ENCODE measurements at regions not wholly inside any gene's neighbourhood (a gene's known extent, or its start where the extent isn't known, plus 50 kb on each side); places are given as distances from the start of the nearest gene placed in this dataset.
"Not testable (repeated sequence)": the region's sequence is repeated elsewhere in the genome, so short reads cannot be mapped to it uniquely, and the experiment has no call there.

DNA sequence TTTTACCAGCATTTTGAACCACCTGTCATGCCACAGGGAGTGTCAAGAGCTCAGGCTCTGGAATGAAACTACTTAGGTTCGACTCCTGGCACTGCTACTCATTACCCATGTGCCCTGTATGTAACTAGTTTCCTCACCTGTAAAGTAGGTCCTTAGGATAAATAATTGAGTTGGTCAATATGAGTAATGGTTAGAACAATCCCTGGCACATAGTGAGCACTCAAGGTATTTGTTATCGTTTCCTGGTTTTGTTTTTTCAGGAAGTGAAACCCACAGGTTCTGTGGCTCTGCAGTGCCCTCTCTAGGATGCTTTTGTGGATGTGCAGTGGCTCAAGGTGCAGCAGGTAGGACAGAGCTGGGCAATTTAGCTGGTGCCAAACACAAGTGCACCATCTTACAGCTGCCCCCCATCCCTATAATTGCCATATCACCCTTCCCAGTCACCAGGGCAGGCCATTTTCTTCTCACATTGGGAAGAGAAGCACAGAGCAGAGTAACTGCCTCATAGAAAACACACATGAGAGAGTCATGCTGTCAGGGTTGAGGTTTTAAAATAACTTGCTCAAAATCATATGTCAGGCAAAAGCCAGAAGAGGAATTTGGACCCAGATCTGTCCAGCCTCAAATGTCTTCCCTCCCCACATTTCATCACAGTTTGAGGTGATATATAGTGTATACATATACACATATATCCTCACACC lies 297.5 kb downstream of the RPAP3 start:
- DNase-seq, result no peak

DNA sequence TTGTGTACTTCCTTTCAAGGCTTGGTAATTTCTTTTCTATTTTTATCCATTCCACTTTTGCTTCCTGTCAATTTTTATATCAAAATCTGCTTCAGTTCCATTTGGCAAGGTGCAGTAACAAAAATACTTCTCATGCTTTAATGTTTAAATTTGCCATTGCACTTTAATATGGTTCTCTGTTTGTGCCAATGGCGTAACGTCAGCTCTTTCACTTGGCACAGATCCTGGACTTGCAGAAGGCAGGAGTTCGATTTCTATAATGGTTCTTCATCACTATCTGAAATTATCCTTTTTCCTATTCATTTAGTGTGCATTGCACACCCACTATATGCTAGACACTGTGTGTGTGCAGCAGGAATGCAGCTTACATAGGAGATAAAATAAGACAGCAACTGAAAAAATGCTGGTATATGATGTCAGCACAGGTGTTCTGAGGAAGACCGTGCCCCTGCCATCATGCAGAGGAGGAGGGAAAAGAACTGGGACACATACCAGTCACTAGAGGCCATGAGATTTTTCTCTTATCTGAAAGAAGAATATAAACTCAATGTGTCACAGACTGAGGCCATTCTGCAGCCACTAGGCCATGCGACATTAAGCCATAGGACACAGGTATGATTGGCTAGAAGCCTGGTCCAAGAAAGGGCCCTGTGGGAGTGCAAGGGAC lies 298.2 kb downstream of the RPAP3 start:
- DNase-seq, result no peak

GRCh38 chr12:47403681-47404080 lies 302.1 kb downstream of the RPAP3 start:
- no peak for DNase-seq

- DNase-seq, result not testable (repeated sequence)
Measured at GRCh38 chr12:47401196-47401595, 304.6 kb downstream of the RPAP3 start.

DNA sequence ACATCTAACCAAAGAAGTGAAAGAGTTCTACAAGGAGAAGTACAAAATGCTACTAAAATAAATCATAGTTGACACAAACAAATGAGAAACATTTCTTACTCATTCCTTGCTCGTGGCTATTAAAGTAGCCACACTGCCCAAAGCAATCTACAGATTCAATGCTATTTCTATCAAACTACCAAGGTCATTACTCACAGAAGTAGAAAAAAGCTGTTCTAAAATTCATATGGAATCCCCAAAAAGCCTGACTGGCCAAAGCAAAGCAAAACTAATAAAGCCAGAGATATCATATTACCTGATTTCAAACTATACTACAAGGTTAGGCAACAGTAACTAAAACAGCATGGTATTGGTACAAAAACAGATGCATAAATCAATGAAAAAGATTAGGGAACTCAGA lies 305.6 kb downstream of the RPAP3 start:
- no peak for DNase-seq

DNA sequence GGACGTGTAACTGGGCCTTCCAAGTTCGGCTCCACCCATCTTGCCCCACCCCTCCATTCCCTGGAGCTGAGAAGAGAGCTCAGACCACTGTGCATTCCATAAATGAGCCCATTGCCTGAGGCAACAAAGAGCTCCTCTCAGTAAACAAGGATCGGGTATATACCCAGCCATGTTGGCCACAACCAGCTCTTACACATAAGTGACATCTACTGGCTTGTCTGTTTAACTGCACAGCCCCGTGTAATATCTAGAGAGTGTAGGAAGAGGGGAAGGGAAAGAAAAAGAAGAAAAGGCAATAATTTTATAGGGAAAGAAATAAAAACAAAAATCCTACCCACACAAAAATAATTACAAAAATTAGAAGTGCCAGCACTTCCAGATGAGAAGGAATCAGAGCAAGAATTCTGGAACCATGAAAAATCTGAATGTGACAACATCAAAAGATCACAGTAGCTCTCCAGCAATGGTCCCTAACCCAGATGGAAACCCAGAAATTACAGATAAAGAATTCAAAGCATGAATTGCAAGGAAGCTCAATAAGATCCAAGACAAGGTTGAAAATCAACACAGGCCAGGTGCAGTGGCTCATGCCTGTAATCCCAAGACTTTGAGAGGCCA lies 308.1 kb downstream of the RPAP3 start:
- no peak for DNase-seq

- DNase-seq, result no peak
Measured at GRCh38 chr12:47396902-47397663, 308.7 kb downstream of the RPAP3 start.

DNA sequence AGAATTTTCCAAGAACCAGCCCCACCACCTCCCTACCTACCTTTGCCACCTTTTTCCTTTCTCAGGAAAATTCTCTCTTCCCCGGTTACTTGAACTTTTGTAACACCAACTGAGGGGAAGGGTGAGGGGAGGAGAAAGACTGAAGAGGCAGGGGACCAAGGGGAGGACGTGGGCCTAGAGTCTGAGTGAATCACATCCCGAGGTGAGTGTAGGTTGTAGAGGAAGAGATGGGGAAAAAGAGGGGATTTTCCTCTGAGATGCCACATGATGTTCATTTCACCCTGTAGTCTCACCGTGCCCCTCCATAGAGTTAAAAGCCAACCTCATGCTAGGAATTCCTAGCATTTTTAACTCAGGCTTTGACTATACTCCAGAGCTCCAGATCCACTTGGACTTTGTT lies 311.8 kb downstream of the RPAP3 start:
- no peak for DNase-seq

DNA sequence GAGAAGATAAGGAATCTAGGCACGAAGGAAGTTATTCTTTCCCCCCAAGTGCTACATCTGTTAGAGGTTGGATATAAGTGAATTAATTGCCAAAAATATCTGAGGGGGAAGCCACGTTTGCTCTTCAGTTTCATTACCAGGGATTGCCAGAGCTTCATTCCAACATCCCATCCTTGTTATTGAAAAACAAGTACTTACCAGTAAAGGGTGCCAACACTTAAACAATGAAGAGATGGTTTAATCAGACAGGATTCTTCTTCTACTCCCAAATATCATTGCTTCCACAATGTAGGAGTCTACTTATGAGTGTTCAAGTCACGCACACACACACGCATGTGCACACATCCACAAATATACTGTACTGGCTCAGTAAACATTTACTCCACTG lies 312.4 kb downstream of the RPAP3 start:
- no peak for DNase-seq

GRCh38 chr12:47391566-47391965 lies 311.8 kb upstream of the AMIGO2 start:
- no peak for DNase-seq

DNA sequence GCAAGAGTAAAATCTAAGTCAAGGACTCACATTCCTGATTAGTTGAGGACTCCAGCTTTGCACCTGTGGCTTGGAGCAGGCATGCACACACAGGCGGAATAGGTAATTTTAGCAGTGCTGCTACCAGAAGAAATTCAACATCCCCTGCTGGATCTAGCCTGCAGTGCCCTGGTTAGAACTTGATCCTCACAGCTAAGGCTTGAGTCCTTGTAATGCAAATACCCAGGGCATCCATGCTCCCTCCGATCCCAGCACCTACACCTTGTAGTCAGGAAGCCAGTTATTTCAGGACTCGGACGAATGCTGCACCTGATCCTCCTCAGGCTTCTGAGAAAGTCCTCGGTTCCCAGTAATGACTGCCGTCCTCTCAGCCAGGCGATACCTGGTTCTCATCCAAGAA lies 309.0 kb upstream of the AMIGO2 start:
- no peak for DNase-seq

- no peak for DNase-seq
Measured at GRCh38 chr12:47387994-47388393, 308.2 kb upstream of the AMIGO2 start.

DNA sequence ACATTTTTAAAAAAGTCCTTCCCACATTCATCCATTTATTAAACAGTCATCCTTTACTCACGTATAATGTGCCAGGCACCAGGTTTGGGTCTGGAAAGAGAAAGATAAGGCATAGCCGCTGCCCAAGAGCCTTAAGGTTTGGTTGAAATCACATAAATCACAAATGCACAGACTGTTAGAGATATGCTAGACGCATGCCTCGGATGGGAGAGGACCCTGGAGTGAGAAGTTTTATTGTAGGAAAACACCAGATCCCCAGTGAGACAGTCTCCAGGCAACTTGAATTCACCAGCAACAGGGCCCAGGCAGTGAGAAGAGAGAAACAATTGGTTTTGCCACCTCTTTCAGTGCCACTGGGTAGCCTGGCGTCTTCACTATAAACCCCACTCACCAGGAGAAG lies 305.9 kb upstream of the AMIGO2 start:
- DNase-seq, result no peak

GRCh38 chr12:47383942-47384341 lies 304.2 kb upstream of the AMIGO2 start:
- no peak for DNase-seq

DNA sequence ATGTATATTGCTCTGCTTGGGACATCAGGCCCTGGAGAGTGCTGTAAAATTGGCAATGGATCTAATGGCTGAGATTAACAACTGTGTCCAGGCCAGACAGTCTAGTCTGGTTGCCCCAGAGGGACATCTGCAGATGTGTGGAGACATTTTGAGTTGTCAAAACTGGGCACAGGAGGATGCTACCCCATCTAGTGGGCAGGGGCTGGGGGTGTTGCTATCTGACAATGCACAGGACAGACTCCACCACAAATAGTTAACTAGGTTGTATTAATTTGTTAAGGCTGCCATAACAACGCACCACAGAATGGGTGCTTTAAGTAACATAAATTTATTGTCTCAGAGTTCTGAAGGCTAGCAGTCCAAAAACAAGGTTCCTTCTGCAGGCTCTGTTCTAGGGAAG lies 302.5 kb upstream of the AMIGO2 start:
- DNase-seq, result no peak

DNA sequence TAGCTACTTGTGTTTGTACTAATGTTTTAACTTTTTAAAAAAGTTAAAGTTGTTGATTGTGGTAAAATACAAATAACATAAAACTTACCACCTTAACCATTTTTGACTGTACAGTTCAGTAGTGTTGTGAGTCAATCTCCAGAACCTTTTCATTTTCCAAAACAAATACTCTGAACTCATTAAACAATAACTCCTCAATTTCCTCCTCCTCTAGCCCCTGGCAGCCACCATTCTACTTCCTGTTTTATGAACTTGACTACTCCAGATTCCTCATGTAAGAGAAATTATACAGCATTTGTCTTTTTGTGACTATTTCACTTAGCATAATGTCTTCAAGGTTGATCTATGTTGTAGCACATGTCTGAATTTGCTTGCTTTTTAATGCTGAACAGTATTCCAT lies 299.1 kb upstream of the AMIGO2 start:
- no peak for DNase-seq

GRCh38 chr12:47378222-47378582 lies 298.4 kb upstream of the AMIGO2 start:
- DNase-seq, result no peak

DNA sequence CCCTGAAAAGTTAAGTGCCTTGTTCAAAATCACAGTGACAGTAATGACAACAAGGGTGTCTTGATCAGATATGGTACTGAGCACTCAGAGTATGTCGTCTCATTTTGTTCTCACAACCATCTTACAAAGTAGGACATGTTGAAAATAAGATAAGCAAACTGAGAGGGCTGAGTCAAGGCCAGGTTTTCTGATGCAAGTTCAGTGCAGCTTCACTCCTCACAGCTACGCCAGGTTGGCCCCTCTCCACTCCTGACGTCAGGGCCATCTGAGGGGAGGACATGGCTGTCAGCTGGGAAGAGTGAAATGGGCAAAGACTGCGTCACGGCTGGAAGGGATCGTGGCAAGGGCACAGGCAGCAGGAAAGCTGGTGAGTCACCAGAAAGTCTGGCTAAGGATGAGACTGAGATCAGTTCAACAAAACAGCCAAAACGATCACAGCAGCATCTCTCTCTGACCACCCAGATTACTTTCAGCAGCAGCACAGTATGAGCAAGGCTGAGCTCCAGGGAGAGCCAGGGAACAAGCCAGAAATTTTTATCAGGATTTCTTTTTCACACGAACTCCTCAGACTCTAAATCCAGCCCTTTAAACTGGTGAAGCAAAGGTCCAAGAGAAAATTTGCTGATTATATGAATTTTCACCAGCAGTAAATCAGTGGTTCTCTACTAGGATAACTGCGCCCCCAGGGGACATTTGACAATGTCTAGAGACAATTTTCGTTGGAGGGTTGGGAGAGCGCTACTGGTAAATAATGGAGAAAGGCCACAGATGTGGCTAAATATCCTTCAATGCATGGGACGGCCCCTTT lies 297.9 kb upstream of the AMIGO2 start:
- no peak for DNase-seq

DNA sequence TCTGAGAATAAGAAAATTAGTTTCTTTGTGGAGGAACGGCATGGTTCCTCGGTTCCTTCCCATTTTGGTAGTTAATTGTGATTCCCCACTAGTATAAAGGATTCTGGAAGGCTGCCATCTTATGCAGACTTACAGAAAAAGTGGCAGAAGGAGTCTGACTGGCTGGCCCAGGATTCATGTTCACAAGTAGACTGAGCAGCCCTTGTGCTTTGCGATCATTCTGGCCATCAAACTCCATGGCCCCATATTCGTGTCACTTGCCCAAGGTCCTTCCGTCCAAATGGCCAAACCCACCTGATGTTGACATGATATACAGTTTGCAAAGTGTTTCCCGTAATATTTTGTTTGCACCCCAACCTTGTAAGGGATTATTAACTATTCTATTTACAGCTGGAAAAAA lies 297.2 kb upstream of the AMIGO2 start:
- DNase-seq, result no peak

- DNase-seq, result no peak
Measured at GRCh38 chr12:47373554-47374150, 293.9 kb upstream of the AMIGO2 start.

- DNase-seq, result no peak
Measured at GRCh38 chr12:47370421-47370820, 290.7 kb upstream of the AMIGO2 start.

GRCh38 chr12:47369085-47369484 lies 289.3 kb upstream of the AMIGO2 start:
- DNase-seq, result no peak

All from right kidney (tissue), 1 donor.